Activated T-helper 1 cell treated with anti-CD3 and anti-CD28 coated beads, Interleukin-12 subunit alpha, Interleukin-12 subunit beta, Interleukin-2, Interleukin-4 antibody, amounts not matched to agents 30 ng/mL and 10 ng/mL and 1 ng/mL, durations not matched to agents 14 hours and 24 hours and 36 hours (primary cell): ENCODE measurements at regions not wholly inside any gene's neighbourhood (a gene's known extent, or its start where the extent isn't known, plus 50 kb on each side); places are given as distances from the start of the nearest gene placed in this dataset.
"Not testable (repeated sequence)": the region's sequence is repeated elsewhere in the genome, so short reads cannot be mapped to it uniquely, and the experiment has no call there.

Experiments
- DNase-seq: peaks from one replicate; pipeline ENCODE4 v3.0.0; 2021; ENCODE audit warnings: low spot score
- H3K27ac Mint-ChIP-seq: one replicate; pipeline ENCODE4 v1.8.0; 2021; ENCODE audit warnings: mild to moderate bottlenecking, mixed read lengths
- H3K27me3 Mint-ChIP-seq: one replicate; pipeline ENCODE4 v1.8.0; 2022; ENCODE audit warnings: mild to moderate bottlenecking, moderate library complexity, mixed read lengths; ENCODE audit not compliant: insufficient read depth
- H3K36me3 Mint-ChIP-seq: one replicate; pipeline ENCODE4 v1.8.0; 2021; ENCODE audit warnings: low read depth, mixed read lengths
- H3K4me1 Mint-ChIP-seq: one replicate; pipeline ENCODE4 v1.8.0; 2021; ENCODE audit warnings: low read depth, mixed read lengths
- H3K4me3 Mint-ChIP-seq: one replicate; pipeline ENCODE4 v1.8.0; 2021; ENCODE audit warnings: mild to moderate bottlenecking, moderate library complexity, mixed read lengths
- H3K9me3 Mint-ChIP-seq: one replicate; pipeline ENCODE4 v1.8.0; 2021; ENCODE audit warnings: mixed read lengths
- intact Hi-C: fragments of 100-400 bp; cut with micrococcal nuclease; formaldehyde crosslinking; loops from one replicate; pipeline ENCODE4 v1.15.1; 2024

DNA sequence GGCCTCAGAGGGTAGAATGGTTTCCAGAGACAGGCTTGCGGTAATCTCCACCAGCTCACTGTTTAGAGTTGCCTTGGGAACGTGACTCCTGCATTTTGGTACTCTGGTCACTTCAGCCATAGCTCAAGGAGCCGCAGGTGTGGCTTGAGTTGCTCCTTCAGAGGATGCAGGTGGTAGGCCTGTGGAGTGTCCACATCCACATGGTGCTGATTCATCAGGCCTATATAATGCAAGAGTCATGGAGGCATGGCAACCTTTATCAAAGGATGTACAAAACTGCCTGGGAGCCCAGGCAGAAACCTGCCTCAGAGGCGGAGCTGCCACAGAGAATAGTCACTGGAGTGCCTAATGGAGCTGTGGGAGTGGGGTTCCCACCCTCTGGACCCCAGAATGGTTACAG, 114.2 kb downstream of the ANXA1 start:
- no peak overlapping the region for H3K27ac Mint-ChIP-seq
- intact Hi-C loops, result no loop called here
- no peak overlapping the region for H3K4me3 Mint-ChIP-seq
- no peak for DNase-seq
- no peaks in the 10 kb centered on the region for H3K9me3 Mint-ChIP-seq
- H3K27me3 Mint-ChIP-seq, result no peaks in the 10 kb centered on the region
- no peaks in the 10 kb centered on the region for H3K4me1 Mint-ChIP-seq
- H3K36me3 Mint-ChIP-seq, result no peaks in the 10 kb centered on the region

DNA sequence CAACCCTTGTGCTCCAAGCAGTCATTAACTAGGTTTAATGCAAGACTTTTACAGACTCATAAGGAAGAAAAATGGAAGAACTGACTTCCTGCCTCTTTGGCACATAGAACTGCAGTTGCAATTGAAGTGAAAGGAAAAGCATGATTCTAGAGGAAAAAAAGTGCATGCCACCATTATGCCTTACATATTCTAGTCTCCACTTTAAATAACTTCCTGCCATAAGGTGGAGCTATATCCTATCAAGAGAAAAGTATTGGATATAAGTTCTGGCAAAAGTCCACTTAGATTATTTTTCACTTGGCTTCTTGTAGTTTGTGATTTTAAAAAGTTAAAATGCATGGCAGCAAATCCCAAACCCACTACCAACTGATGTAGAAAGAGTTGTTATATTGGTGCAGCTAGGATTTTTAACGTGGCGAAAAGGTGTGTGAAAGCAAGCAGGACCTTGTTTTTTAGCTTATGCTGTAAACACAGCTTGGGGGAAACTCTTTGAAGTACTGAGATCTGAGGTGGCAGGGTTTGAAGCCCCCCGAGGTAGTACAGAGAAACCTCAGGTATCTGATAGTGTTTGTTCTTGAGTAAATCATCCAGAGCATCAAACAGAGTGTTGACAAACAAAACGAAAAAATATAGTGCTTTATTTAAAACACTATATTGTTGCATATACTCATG, 117.9 kb downstream of the ANXA1 start:
- Mint-ChIP-seq H3K27ac (no peak overlapping the region), H3K4me1 (no peaks in the 10 kb centered on the region), H3K27me3 (no peaks in the 10 kb centered on the region), H3K9me3 (no peaks in the 10 kb centered on the region), H3K36me3 (no peaks in the 10 kb centered on the region), H3K4me3 (no peak overlapping the region)
- intact Hi-C loops, result no loop called here
- DNase-seq, result no peak

DNA sequence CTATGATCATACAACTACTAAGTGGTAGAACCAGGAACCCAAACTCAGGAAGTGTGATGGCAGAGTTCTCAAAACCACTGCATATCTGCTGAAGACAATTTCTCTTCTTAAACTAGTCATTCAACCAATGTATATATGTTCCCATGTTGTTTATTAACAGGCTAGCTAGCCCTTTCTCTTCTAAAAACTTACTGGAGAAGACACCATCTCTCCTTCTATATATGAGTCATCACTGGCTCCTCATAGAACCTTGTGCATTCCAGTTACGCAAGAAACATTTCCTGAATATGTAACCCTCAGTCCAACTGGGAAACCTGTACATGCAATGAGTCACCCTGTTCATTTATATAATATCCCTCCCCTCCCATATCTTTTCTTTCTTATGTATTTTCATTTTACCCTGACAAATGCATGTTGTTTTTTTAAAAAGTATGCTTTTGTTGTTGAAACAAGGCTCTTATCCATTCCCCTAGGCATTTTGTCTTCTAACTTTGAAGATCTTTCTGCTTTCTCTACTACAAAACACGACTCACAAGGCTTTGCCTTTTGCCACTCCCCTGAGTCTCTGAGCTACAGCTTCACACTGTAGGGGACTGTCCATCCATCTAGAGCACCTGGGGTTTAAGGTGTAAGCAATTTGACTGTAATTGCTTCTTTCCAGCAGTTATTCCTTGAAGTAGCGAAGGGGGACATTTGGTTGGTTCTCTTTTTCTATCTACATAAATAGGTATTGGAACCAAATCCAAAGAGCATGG, 119.5 kb downstream of the ANXA1 start:
- Mint-ChIP-seq H3K36me3 (no peaks in the 10 kb centered on the region), H3K27ac (no peak overlapping the region), H3K4me1 (no peaks in the 10 kb centered on the region), H3K4me3 (no peak overlapping the region), H3K9me3 (no peaks in the 10 kb centered on the region), H3K27me3 (no peaks in the 10 kb centered on the region)
- no peak for DNase-seq
- intact Hi-C loops, result no loop called here

DNA sequence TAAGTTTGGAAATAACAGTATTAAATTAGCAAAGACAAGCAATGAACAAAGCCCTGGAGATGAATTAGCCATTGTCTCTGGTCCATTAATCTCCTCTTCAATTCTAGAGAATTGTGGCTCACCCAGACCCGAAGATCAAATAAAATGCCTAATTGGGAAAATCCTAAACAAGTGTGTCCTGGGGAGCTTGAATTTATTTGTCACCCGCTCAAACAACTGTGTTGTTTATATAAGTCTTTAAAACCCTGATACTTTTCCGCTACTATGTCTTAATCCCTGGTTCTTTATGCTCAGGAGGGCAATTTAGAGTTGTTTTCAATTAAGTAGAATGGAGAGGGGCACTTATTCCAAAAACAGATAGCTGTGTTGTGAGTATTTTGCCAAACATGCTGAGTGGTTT, 128.4 kb downstream of the ANXA1 start:
- Mint-ChIP-seq H3K4me1 (no peaks in the 10 kb centered on the region), H3K36me3 (no peaks in the 10 kb centered on the region), H3K4me3 (no peak overlapping the region), H3K27ac (no peak overlapping the region), H3K27me3 (peaks cover 2% of the 10 kb centered on the region), H3K9me3 (no peaks in the 10 kb centered on the region)
- no peak for DNase-seq
- intact Hi-C loops, result no loop called here

DNA sequence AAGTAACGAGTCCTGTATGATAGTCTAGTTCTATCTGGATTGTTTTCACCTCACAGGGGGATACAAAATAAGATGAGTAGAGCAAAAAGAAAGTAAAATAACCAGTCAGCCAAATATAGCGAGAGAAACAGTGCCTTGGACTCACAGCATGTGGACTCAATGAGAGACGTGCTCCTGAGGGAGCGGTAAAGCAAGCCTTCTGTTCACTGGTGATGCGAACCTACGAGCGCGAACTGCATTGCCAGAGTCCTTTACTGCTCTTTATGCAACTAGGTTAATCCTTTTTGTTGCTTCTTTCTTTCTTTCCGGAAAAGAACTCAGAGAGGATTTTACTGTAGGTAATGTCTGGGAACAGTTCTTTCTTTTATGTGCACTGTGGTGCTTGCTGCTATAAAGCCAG, 132.7 kb downstream of the ANXA1 start:
- no peak for DNase-seq
- intact Hi-C loops, result no loop called here
- H3K4me3 Mint-ChIP-seq, result no peak overlapping the region
- no peaks in the 10 kb centered on the region for H3K9me3 Mint-ChIP-seq
- peaks cover 2% of the 10 kb centered on the region for H3K27me3 Mint-ChIP-seq
- no peaks in the 10 kb centered on the region for H3K4me1 Mint-ChIP-seq
- no peaks in the 10 kb centered on the region for H3K36me3 Mint-ChIP-seq
- no peak overlapping the region for H3K27ac Mint-ChIP-seq

DNA sequence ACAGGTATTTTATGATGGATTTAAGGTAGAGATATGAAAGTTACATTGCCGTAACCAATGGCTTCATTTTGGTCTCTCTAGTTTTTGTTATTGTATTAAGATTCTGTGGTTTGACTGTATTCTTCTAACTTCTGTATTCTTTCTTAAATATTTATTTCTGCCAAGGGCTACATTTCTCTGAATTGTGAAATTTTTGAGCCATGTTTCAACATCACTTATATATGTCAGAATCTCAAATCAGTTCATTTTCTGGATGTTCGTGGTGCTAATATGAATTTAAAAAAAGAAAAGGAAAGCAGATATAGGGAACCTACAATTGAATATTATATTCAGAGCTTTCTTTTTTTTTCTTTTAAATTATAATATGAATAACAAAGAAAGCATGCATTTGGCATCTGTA, 142.7 kb downstream of the ANXA1 start:
- intact Hi-C loops, result no loop called here
- Mint-ChIP-seq H3K4me3 (no peak overlapping the region), H3K27ac (no peak overlapping the region), H3K4me1 (no peaks in the 10 kb centered on the region), H3K9me3 (no peaks in the 10 kb centered on the region), H3K27me3 (no peaks in the 10 kb centered on the region), H3K36me3 (no peaks in the 10 kb centered on the region)
- DNase-seq, result no peak

DNA sequence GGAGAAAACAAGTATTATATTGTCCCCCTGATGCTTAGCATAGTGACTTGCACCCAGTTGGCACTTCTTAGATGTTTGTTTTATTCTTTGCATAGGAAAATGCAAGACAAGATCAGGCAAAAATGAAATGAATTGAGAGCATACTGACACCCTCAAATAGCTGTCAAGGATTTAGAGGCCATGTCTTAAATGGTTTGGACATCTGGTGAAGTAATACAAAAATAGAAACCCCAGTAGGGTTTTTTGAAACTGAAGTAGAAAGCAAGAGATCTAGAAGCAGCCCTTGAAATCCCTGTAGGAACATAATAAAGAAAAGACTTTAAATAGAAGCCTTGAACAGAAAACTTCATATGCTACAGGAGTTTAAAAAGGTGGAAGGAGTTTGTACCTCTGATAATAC, 174.3 kb downstream of the ANXA1 start:
- Mint-ChIP-seq H3K36me3 (no peaks in the 10 kb centered on the region), H3K9me3 (no peaks in the 10 kb centered on the region), H3K27ac (no peak overlapping the region), H3K4me1 (no peaks in the 10 kb centered on the region), H3K4me3 (no peak overlapping the region), H3K27me3 (no peaks in the 10 kb centered on the region)
- intact Hi-C loops, result no loop called here
- no peak for DNase-seq

DNA sequence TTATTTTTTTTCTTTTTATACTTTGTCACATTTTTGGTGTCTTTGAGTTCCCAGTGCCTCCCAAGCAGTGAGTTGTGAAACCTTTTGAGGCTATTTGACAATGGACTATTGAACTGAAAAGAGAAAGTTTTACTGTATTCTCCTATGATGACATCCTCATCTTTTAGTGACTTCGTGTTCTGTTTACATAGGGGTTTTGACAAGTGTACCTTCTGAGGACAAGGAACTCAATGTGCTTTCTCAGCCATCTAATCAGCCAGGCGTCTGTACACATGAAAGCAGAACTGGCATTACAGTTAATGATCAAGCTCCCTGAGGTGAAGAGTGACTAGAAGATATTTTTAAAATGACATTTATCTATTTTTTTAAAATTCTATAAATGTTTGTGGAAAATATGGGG, 175.5 kb downstream of the ANXA1 start:
- H3K9me3 Mint-ChIP-seq, result no peaks in the 10 kb centered on the region
- no peaks in the 10 kb centered on the region for H3K27me3 Mint-ChIP-seq
- H3K4me1 Mint-ChIP-seq, result no peaks in the 10 kb centered on the region
- no peak for DNase-seq
- no peak overlapping the region for H3K4me3 Mint-ChIP-seq
- H3K36me3 Mint-ChIP-seq, result no peaks in the 10 kb centered on the region
- H3K27ac Mint-ChIP-seq, result no peak overlapping the region
- intact Hi-C loops, result no loop called here

DNA sequence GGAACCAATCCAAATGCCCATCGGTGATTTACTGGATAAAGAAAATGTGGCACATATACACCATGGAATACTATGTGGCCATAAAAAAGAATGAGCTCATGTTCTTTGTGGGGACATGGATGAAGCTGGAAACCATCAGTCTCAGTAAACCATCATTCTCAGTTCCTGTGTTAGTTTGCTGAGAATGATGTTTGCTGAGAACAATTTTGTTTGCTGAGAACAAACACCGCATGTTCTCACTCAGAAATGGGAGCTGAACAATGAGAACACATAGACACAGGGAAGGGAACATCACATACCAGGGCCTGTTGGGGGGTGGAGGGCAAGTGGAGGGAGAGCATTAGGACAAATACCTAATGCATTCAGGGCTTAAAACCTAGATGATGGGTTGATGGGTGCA, 185.5 kb downstream of the ANXA1 start:
- DNase-seq, H3K27me3 Mint-ChIP-seq, H3K4me1 Mint-ChIP-seq, H3K27ac Mint-ChIP-seq, intact Hi-C loops, H3K9me3 Mint-ChIP-seq, H3K36me3 Mint-ChIP-seq, H3K4me3 Mint-ChIP-seq: not testable (repeated sequence)

DNA sequence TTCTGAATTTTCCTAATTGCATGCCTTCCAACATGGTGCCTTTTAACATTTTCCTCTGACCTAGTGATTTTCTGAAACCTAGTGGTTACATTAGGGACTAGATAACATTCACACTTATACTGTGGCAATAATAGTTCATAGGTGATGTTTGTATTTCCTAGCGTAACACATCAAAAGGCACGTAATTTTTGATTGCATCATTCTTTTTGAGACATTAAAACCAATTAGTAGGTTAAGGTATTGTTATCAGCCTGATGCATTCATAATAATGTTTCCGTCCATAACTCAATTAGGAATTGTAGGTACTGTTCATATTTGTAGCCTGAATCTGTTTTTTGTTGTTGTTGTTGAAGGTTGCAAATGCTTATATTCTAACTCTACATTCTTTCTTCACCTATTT, 192.4 kb downstream of the ANXA1 start:
- Mint-ChIP-seq H3K27ac (no peak overlapping the region), H3K27me3 (no peaks in the 10 kb centered on the region), H3K4me1 (no peaks in the 10 kb centered on the region), H3K9me3 (no peaks in the 10 kb centered on the region), H3K4me3 (no peak overlapping the region), H3K36me3 (no peaks in the 10 kb centered on the region)
- intact Hi-C loops, result no loop called here
- DNase-seq, result no peak

DNA sequence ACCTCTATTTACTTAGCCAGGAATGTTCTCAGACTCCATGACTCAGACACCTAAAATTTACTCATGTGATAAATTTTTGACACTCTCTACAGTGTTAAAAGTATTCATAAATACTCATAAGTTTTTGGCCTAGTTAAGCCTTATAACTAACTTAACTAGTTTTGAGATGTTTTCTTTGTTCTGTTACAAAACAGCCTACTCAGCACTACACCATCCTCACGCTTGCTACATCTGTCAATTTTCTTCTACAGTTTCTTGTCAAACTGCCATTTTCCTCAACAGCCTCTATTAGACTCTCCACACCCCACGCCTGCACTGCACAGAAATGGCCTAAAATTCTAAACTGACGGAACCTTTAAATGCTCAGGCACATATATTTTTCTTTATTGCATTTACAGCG, 195.5 kb downstream of the ANXA1 start:
- no peak for DNase-seq
- intact Hi-C loops, result no loop called here
- H3K36me3 Mint-ChIP-seq, result no peaks in the 10 kb centered on the region
- no peak overlapping the region for H3K27ac Mint-ChIP-seq
- no peaks in the 10 kb centered on the region for H3K9me3 Mint-ChIP-seq
- H3K4me1 Mint-ChIP-seq, result no peaks in the 10 kb centered on the region
- no peak overlapping the region for H3K4me3 Mint-ChIP-seq
- no peaks in the 10 kb centered on the region for H3K27me3 Mint-ChIP-seq

DNA sequence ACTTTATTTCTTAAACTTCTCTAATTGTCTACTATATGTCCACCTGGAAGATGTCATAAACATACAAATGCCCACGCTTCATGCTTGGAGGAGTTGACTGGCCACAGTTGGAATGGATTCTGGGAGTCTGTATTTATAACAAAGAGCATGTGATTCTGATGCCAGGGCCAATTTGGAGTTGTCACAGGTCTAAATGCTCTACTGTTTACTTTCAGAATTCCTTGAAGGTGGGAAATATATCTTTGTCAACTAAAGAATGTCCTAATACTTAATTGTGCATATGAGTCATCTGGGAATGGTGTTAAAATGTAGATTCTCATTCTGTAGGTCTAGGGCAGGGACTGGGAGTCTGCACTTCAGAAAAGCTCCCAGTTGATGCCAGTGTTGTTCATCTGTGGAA, 196.1 kb downstream of the ANXA1 start:
- Mint-ChIP-seq H3K36me3 (no peaks in the 10 kb centered on the region), H3K9me3 (no peaks in the 10 kb centered on the region), H3K4me3 (no peak overlapping the region), H3K27me3 (no peaks in the 10 kb centered on the region), H3K27ac (no peak overlapping the region), H3K4me1 (no peaks in the 10 kb centered on the region)
- no peak for DNase-seq
- intact Hi-C loops, result no loop called here

DNA sequence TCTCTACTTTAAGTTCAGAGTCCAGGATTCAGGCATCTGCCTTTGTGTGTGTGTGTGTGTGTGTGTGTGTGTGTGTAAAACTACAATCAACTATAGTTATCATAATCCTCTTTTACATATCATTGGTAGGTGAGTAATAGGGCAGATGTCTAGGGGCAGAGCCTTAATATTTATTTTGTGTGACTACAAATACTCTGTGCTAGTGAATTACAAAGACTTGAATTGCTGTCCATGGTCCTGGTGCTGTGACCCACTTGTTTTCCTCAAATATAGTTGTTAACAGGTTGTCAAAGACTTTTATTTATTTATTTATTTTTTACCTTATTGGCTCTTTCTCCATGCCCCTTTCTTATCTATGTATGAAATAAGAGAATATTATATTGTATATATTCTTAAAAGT, 196.8 kb downstream of the ANXA1 start:
- intact Hi-C loops, result no loop called here
- Mint-ChIP-seq H3K4me3 (no peak overlapping the region), H3K36me3 (no peaks in the 10 kb centered on the region), H3K9me3 (no peaks in the 10 kb centered on the region), H3K4me1 (no peaks in the 10 kb centered on the region), H3K27ac (no peak overlapping the region), H3K27me3 (no peaks in the 10 kb centered on the region)
- no peak for DNase-seq

DNA sequence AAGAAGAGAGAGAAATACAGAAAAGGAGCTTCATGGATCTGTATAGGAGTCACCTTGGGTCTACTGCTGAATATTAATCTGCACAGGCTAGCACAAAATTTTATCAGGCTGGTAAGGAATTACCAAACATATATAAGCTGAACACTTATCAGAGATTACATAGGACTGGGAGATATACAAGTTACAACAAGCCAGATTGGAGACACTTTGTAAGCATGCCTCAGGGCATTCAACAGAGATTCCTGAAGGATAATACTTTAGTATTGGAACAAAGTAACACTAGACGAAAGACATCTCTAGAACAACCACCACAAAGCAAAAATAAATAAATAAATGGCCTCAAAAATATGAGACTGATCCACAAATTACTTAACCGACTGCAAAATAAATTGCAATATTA, 197.8 kb downstream of the ANXA1 start:
- intact Hi-C loops, result no loop called here
- H3K36me3 Mint-ChIP-seq, result no peaks in the 10 kb centered on the region
- no peak for DNase-seq

More for the DNA sequence above, 197.8 kb downstream of the ANXA1 start:
- Mint-ChIP-seq H3K4me3 (no peak overlapping the region), H3K27ac (no peak overlapping the region), H3K4me1 (no peaks in the 10 kb centered on the region), H3K27me3 (no peaks in the 10 kb centered on the region), H3K9me3 (no peaks in the 10 kb centered on the region)
